ENCODE measurements at regions not wholly inside any gene's neighbourhood (a gene's known extent, or its start where the extent isn't known, plus 50 kb on each side); places are given as distances from the start of the nearest gene placed in this dataset.
A peak's percentile ranks its signal among the peaks of the same experiment; 100 is the strongest.
"Not testable (repeated sequence)": the region's sequence is repeated elsewhere in the genome, so short reads cannot be mapped to it uniquely, and the experiment has no call there.

DNA sequence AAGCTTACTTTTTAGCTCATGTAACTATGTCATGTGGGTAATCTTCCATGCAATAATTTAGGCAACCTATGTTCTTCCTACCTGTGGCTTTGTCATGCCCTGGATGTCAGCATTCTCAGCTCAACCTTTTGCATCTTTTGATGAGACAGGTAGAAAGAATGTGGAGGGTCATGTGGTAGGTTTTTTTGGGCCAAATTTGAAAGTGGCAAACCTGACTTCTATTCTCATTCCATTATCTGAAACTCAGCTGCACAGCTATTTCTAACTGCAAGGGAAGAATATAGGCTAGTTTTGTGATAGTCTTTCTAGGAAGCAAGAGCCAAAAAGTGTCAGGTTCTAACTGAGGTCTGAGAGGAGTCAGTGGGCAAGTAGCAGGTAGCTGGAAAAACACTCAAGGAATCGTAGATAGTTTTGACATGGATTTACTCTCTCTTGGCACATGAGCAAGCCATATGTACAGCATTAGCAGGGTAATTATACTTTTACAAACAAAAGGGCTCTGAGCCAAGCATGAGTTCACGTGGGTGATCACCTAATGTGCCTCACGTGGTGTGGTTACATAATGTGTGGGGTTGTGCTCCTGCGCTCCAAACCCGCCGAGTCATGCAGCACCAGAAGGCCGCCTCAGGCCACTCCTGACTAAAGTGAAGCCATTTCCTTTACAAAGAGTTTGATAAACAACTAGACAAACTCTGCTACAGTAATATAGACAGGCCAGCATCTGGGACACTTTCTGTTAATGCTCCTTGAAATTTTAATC lies 1013.8 kb downstream of the PLA2G4A start:
- Histone ChIP-seq H3F3A (ENCODE audit: insufficient read depth) (no peaks in the 10 kb centered on the region), H3K4me2 (ENCODE audit: unreplicated experiment) (no peak overlapping the region), H3K27me3 (replicated peaks; ENCODE audit: insufficient read depth) (no peaks in the 10 kb centered on the region), H2AFZ (no peak overlapping the region), H3K4me3 (no peak overlapping the region), H3K9ac (no peak overlapping the region), H3K27ac (no peak overlapping the region), H3K9me2 (ENCODE audit: insufficient read depth) (no peaks in the 10 kb centered on the region), H3K79me2 (ENCODE audit: insufficient read depth) (no peaks in the 10 kb centered on the region), H3K9me3 (ENCODE audit: low read depth) (no peaks in the 10 kb centered on the region), H3K4me1 (ENCODE audit: insufficient read depth) (no peaks in the 10 kb centered on the region), H3K36me3 (ENCODE audit: low read depth) (no peaks in the 10 kb centered on the region), H4K20me1 (ENCODE audit: insufficient read depth) (no peaks in the 10 kb centered on the region)
- DNase-seq = peak; percentile 52
- 31 to 32% methylated on average over 7 of the region's 7 CpGs for WGBS, 2 experiments (ENCODE audit: low coverage in 1 of 2, low lambda C conversion rate in 2 of 2, missing lambda C conversion rate in 2 of 2)
- in situ Hi-C loops (cut with MboI) = no loop called here
- TF ChIP-seq EZH2phosphoT487 (IDR thresholded peaks at IDR 0.05; ENCODE audit: insufficient read depth, low read depth) (no peak), EZH2 (IDR thresholded peaks at IDR 0.05; ENCODE audit: insufficient read depth, poor library complexity, severe bottlenecking) (no peak)

DNA sequence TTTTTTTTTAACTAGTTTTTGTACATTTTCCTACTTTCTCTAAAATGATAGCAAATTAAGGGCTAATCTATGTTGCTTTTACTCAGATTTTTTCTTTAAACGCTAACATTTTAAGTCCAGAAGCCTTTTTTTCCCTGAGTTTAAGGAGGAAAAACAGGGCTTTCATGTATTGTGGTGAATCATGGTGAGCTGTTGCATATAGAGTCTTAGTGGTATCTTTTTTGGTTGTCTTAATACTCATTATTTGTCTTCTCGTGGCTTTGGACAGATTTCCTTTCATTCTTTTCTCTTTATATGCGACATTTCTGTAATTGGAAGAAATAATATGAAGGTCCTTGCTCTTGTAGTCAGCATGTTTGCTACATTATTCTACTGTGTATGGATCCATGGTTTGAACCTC lies 1015.6 kb downstream of the PLA2G4A start:
- H3K27ac ChIP-seq = no peak overlapping the region
- no peaks in the 10 kb centered on the region for H3F3A ChIP-seq (ENCODE audit: insufficient read depth)
- no peak overlapping the region for H3K4me2 ChIP-seq (ENCODE audit: unreplicated experiment)
- H3K36me3 ChIP-seq (ENCODE audit: low read depth) = no peaks in the 10 kb centered on the region
- no peak overlapping the region for H3K9ac ChIP-seq
- no peaks in the 10 kb centered on the region for H3K79me2 ChIP-seq (ENCODE audit: insufficient read depth)
- H3K9me2 ChIP-seq (ENCODE audit: insufficient read depth) = no peaks in the 10 kb centered on the region
- H3K4me3 ChIP-seq = no peak overlapping the region
- no peaks in the 10 kb centered on the region for H3K9me3 ChIP-seq (ENCODE audit: low read depth)
- no peaks in the 10 kb centered on the region for H3K27me3 ChIP-seq (replicated peaks; ENCODE audit: insufficient read depth)
- no peak overlapping the region; the same call in 1 of the 2 replicates for H2AFZ ChIP-seq
- peak; percentile 8 for DNase-seq
- no peaks in the 10 kb centered on the region for H3K4me1 ChIP-seq (ENCODE audit: insufficient read depth)
- H4K20me1 ChIP-seq (ENCODE audit: insufficient read depth) = no peaks in the 10 kb centered on the region
- 10 to 20% methylated on average over 3 of the region's 3 CpGs for WGBS, 2 experiments (ENCODE audit: low coverage in 1 of 2, low lambda C conversion rate in 2 of 2, missing lambda C conversion rate in 2 of 2)
- in situ Hi-C loops (cut with MboI) = no loop called here
- TF ChIP-seq EZH2phosphoT487 (IDR thresholded peaks at IDR 0.05; ENCODE audit: insufficient read depth, low read depth) (no peak), EZH2 (IDR thresholded peaks at IDR 0.05; ENCODE audit: insufficient read depth, poor library complexity, severe bottlenecking) (no peak)

DNA sequence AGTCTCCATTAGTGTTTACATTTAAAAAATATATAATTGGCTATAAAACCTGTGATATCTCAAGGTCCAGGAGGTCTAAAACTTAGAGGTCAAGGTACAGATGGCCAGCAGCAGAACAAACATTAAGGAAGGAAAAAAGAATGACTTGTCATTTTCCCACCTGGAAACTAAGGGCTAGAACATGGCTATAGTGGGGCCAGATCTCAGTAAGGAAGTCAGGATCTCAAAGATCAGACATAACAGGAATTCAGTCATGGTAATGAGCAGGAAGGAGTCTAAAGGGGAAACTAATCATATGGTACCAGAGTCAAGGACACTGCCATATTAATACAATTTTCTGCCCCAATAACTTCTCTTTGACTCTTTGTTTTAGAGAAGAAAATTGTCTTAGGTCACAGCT lies 1018.8 kb downstream of the PLA2G4A start:
- no peak overlapping the region for H3K4me2 ChIP-seq (ENCODE audit: unreplicated experiment)
- no peaks in the 10 kb centered on the region for H3K4me1 ChIP-seq (ENCODE audit: insufficient read depth)
- no peak for DNase-seq
- no peaks in the 10 kb centered on the region for H3K9me3 ChIP-seq (ENCODE audit: low read depth)
- H3K36me3 ChIP-seq (ENCODE audit: low read depth) = no peaks in the 10 kb centered on the region
- H2AFZ ChIP-seq = no peak overlapping the region
- no peaks in the 10 kb centered on the region for H3K79me2 ChIP-seq (ENCODE audit: insufficient read depth)
- H3K9me2 ChIP-seq (ENCODE audit: insufficient read depth) = no peaks in the 10 kb centered on the region
- in situ Hi-C loops (cut with MboI) = no loop called here
- H3F3A ChIP-seq (ENCODE audit: insufficient read depth) = no peaks in the 10 kb centered on the region
- H3K4me3 ChIP-seq = no peak overlapping the region
- no peak overlapping the region for H3K9ac ChIP-seq
- no peaks in the 10 kb centered on the region for H3K27me3 ChIP-seq (replicated peaks; ENCODE audit: insufficient read depth)
- H4K20me1 ChIP-seq (ENCODE audit: insufficient read depth) = no peaks in the 10 kb centered on the region
- H3K27ac ChIP-seq = no peak overlapping the region
- TF ChIP-seq EZH2phosphoT487 (IDR thresholded peaks at IDR 0.05; ENCODE audit: insufficient read depth, low read depth) = no peak

DNA sequence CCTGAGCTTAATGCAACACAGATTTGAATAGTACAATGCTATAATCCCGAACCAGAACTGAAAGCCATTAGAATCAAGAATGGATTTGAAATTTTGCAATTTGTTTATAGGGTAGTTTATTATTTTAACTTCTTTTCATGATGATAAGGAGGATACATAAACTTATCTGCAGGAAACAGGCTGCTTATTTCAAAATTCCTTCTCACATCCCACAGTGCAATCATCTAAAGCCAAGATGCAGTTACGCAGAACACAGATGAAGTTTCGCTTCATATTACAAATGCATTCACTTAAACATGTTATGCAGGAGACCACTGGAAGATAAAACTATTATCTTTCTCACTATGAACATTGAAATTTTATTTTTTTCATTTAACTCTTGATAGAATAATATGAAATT lies 1019.6 kb downstream of the PLA2G4A start:
- H3K9me2 ChIP-seq (ENCODE audit: insufficient read depth) = no peaks in the 10 kb centered on the region
- DNase-seq = no peak
- H3K36me3 ChIP-seq (ENCODE audit: low read depth) = no peaks in the 10 kb centered on the region
- no peaks in the 10 kb centered on the region for H3K27me3 ChIP-seq (replicated peaks; ENCODE audit: insufficient read depth)
- H3F3A ChIP-seq (ENCODE audit: insufficient read depth) = no peaks in the 10 kb centered on the region
- no peak overlapping the region for H2AFZ ChIP-seq
- H4K20me1 ChIP-seq (ENCODE audit: insufficient read depth) = no peaks in the 10 kb centered on the region
- no peak for TF ChIP-seq EZH2phosphoT487 (IDR thresholded peaks at IDR 0.05; ENCODE audit: insufficient read depth, low read depth)
- no peak overlapping the region for H3K4me3 ChIP-seq
- H3K9me3 ChIP-seq (ENCODE audit: low read depth) = no peaks in the 10 kb centered on the region
- H3K27ac ChIP-seq = no peak overlapping the region
- in situ Hi-C loops (cut with MboI) = no loop called here
- no peaks in the 10 kb centered on the region for H3K4me1 ChIP-seq (ENCODE audit: insufficient read depth)
- H3K79me2 ChIP-seq (ENCODE audit: insufficient read depth) = no peaks in the 10 kb centered on the region
- no peak overlapping the region for H3K9ac ChIP-seq
- no peak overlapping the region for H3K4me2 ChIP-seq (ENCODE audit: unreplicated experiment)
- 14 to 27% methylated on average over 3 of the region's 3 CpGs for WGBS, 2 experiments (ENCODE audit: low coverage in 1 of 2, low lambda C conversion rate in 2 of 2, missing lambda C conversion rate in 2 of 2)

DNA sequence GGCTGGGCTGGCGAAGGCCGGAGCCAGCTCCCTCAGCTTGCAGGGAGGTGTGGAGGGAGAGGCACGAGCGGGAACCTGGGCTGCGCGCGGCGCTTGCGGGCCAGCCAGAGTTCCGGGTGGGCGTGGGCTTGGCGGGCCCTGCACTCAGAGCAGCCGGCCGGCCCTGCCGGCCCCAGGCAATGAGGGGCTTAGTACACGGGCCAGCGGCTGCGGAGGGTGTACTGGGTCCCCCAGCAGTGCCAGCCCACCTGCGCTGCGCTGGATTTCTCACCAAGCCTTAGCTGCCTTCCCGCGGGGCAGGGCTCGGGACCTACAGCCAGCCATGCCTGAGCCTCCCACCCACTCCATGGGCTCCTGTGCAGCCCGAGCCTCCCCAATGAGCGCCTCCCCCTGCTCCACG lies 1021.4 kb downstream of the PLA2G4A start:
- H3F3A ChIP-seq (ENCODE audit: insufficient read depth); H3K4me3 ChIP-seq; in situ Hi-C loops (cut with MboI); H3K36me3 ChIP-seq (ENCODE audit: low read depth); H3K4me2 ChIP-seq (ENCODE audit: unreplicated experiment); H3K79me2 ChIP-seq (ENCODE audit: insufficient read depth); H3K9ac ChIP-seq; H3K4me1 ChIP-seq (ENCODE audit: insufficient read depth); H2AFZ ChIP-seq; H3K9me3 ChIP-seq (ENCODE audit: low read depth); DNase-seq; H3K27ac ChIP-seq; H3K9me2 ChIP-seq (ENCODE audit: insufficient read depth); H4K20me1 ChIP-seq (ENCODE audit: insufficient read depth); H3K27me3 ChIP-seq (replicated peaks; ENCODE audit: insufficient read depth): not testable (repeated sequence)
- WGBS, 2 experiments (ENCODE audit: low coverage in 1 of 2, low lambda C conversion rate in 2 of 2, missing lambda C conversion rate in 2 of 2) = 65 to 66% methylated on average over 18 to 19 of the region's 26 CpGs
